Activated naive CD8-positive, alpha-beta T cell treated with anti-CD3 and anti-CD28 coated beads for 36 hours (primary cell): ENCODE measurements at regions not wholly inside any gene's neighbourhood (a gene's known extent, or its start where the extent isn't known, plus 50 kb on each side); places are given as distances from the start of the nearest gene placed in this dataset.

Source experiments
- DNase-seq: peaks from one replicate; pipeline ENCODE4 v3.0.0; 2021
- H3K27ac Mint-ChIP-seq: one replicate; pipeline ENCODE4 v1.8.0; 2022; ENCODE audit warnings: mild to moderate bottlenecking, moderate library complexity, mixed read lengths
- H3K27me3 Mint-ChIP-seq: one replicate; pipeline ENCODE4 v1.8.0; 2022; ENCODE audit warnings: mild to moderate bottlenecking, mixed read lengths
- H3K36me3 Mint-ChIP-seq: one replicate; pipeline ENCODE4 v1.8.0; 2021; ENCODE audit warnings: mild to moderate bottlenecking, mixed read lengths
- H3K4me1 Mint-ChIP-seq: one replicate; pipeline ENCODE4 v1.8.0; 2021; ENCODE audit warnings: mixed read lengths
- H3K4me3 Mint-ChIP-seq: one replicate; pipeline ENCODE4 v1.8.0; 2022; ENCODE audit warnings: mild to moderate bottlenecking, moderate library complexity, mixed read lengths
- H3K9me3 Mint-ChIP-seq: one replicate; pipeline ENCODE4 v1.8.0; 2022; ENCODE audit warnings: mixed read lengths

DNA sequence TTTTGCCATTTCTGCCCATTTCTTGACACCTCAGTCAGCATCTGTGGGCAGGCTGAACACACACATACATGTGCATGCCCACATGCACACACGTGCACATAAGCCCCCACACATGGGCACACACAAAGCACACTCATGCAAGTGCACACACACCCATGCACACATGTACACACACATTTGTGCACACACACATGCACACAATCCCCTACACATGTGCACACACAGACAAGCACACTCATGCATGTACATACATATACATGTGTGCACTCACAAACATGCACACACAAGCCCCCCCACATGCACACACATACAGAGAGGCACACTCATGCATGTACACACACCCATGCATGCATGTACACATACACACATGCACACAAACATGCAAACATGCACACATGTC, 83.5 kb upstream of the ACTRT2 start:
- Mint-ChIP-seq H3K27me3 (no peaks in the 10 kb centered on the region), H3K36me3 (no peaks in the 10 kb centered on the region), H3K9me3 (peaks cover 6% of the 10 kb centered on the region), H3K4me1 (no peaks in the 10 kb centered on the region), H3K27ac (no peak overlapping the region), H3K4me3 (no peak overlapping the region)
- no peak for DNase-seq

DNA sequence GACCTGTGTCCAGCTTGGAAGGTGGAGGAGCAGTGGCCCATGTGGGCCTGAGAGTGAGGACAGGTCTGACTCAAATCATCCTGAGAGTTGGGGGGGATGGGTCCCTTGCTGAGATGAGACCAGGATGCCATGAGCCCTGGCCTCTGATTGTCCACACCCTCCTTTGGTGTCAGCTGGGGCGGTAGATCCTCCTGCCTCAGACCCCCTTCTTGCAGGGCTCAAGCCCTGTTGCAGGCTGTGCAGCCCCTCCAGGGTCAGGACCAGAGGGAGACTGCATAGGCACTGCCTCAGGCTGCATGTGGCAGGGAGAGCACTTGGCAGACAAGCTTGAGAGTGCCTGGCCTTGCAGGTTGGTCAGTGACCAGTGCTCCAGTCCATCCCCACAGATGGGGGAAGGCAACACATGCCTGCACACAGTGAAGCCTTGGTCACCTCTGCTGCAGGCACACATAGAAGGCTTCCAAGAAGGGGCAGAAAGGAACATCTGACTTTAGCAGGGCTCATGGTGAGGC, 82.2 kb upstream of the ACTRT2 start:
- DNase-seq = no peak
- no peaks in the 10 kb centered on the region for H3K36me3 Mint-ChIP-seq
- no peak overlapping the region for H3K4me3 Mint-ChIP-seq
- H3K27ac Mint-ChIP-seq = no peak overlapping the region
- peaks cover 6% of the 10 kb centered on the region for H3K9me3 Mint-ChIP-seq
- H3K27me3 Mint-ChIP-seq = no peaks in the 10 kb centered on the region
- no peaks in the 10 kb centered on the region for H3K4me1 Mint-ChIP-seq

- H3K4me1 Mint-ChIP-seq = no peaks in the 10 kb centered on the region
- no peak overlapping the region for H3K27ac Mint-ChIP-seq
- no peaks in the 10 kb centered on the region for H3K27me3 Mint-ChIP-seq
- H3K9me3 Mint-ChIP-seq = peaks cover 6% of the 10 kb centered on the region
- DNase-seq = no peak
- H3K36me3 Mint-ChIP-seq = no peaks in the 10 kb centered on the region
- H3K4me3 Mint-ChIP-seq = no peak overlapping the region
Measured at GRCh38 chr1:2940178-2940577, 81.1 kb upstream of the ACTRT2 start.

GRCh38 chr1:2941040-2941439, 80.2 kb upstream of the ACTRT2 start:
- DNase-seq = no peak
- H3K4me1 Mint-ChIP-seq = no peaks in the 10 kb centered on the region
- H3K9me3 Mint-ChIP-seq = peaks cover 6% of the 10 kb centered on the region
- H3K27ac Mint-ChIP-seq = no peak overlapping the region
- no peak overlapping the region for H3K4me3 Mint-ChIP-seq
- H3K36me3 Mint-ChIP-seq = no peaks in the 10 kb centered on the region
- H3K27me3 Mint-ChIP-seq = peaks cover under 1% of the 10 kb centered on the region

DNA sequence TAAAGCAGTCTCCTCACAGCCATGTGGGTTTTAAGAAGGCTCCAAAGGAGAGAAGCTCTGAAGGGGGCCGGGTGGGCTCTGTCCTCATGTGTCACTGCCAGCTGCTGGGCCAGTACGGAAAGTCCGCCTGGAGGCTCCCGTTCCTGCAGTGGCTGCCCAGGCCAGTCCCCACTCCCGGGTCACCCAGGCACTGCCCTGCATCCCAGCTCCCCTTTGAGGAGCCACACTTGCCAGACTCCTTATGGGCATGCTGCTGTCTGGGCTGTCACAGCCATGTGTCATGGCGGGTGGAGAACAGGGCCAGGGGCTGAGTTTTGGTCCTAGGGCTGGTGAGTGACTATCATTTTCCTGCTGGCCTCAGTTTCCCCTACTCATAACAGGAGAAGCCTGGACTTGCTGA, 79.4 kb upstream of the ACTRT2 start:
- peaks cover 6% of the 10 kb centered on the region for H3K9me3 Mint-ChIP-seq
- H3K27me3 Mint-ChIP-seq = peaks cover 8% of the 10 kb centered on the region

DNA sequence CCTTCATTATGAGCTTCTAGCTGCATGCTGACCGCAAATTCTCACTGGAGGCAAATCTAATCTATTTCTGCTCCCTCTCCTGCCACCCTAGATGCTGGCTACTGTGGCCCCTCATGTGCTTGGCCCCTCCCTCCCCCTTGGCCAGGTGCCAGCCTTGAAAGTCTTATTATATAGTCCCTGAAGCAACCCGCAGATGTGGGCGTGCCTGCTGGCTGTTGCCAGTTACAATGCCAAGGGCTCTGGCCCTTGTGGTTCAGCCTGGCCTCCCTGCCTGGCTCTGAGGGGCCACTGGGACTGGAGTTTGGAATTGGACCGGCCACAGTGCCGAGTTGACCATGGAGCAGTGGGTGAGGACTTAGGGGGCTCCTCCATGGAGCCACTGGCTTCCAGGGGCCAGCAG, 78.9 kb upstream of the ACTRT2 start:
- Mint-ChIP-seq H3K4me3 (no peak overlapping the region), H3K36me3 (no peaks in the 10 kb centered on the region), H3K27me3 (peaks cover 11% of the 10 kb centered on the region), H3K4me1 (no peaks in the 10 kb centered on the region), H3K9me3 (peaks cover 6% of the 10 kb centered on the region), H3K27ac (no peak overlapping the region)
- DNase-seq = no peak

More for the DNA sequence above, 79.4 kb upstream of the ACTRT2 start:
- Mint-ChIP-seq H3K36me3 (no peaks in the 10 kb centered on the region), H3K4me3 (no peak overlapping the region), H3K4me1 (no peaks in the 10 kb centered on the region), H3K27ac (no peak overlapping the region)
- DNase-seq = no peak

GRCh38 chr1:2943686-2944260, 77.5 kb upstream of the ACTRT2 start:
- Mint-ChIP-seq H3K4me1 (no peaks in the 10 kb centered on the region), H3K27me3 (peaks cover 11% of the 10 kb centered on the region), H3K4me3 (no peak overlapping the region), H3K27ac (no peak overlapping the region), H3K9me3 (peaks cover 6% of the 10 kb centered on the region), H3K36me3 (no peaks in the 10 kb centered on the region)
- no peak for DNase-seq

DNA sequence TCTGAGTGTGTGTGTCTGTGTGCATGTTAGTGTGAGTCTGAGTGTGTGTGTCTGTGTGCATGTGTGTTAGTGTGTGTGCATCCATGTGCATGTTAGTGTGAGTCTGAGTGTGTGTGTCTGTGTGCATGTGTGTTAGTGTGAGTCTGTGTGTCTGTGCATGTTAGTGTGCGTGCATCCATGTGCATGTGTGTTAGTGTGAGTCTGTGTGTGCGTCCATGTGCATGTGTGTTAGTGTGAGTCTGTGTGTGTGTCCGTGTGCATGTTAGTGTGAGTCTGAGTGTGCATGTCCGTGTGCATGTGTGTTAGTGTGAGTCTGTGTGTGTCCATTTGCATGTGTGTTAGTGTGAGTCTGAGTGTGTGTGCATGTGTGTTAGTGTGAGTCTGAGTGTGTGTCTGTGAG, 76.6 kb upstream of the ACTRT2 start:
- Mint-ChIP-seq H3K27ac (no peak overlapping the region), H3K27me3 (peaks cover 11% of the 10 kb centered on the region), H3K4me1 (no peaks in the 10 kb centered on the region), H3K36me3 (no peaks in the 10 kb centered on the region), H3K9me3 (peaks cover 6% of the 10 kb centered on the region), H3K4me3 (no peak overlapping the region)
- DNase-seq = no peak

DNA sequence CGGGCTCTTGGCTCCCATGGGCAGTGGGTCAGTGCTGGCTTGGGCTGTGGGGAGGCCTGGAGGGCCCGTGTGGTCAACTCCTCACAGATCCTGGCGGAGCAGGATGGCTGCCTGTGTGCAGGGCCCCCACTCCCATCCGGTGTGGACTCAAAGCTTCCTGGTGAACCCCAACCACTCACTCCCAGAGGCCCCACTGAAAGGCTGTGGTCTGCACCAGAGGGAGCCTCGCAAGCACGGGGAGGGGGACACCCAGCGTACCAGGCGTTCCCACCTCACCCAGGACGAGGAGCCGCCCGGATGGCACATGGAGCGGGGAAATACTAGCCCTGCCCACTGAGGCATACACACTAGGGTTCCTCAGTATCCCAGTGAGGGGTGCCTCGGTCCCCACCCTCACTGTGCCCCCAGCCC, 75.4 kb upstream of the ACTRT2 start:
- no peak overlapping the region for H3K27ac Mint-ChIP-seq
- no peak overlapping the region for H3K4me3 Mint-ChIP-seq
- DNase-seq = no peak
- peaks cover 4% of the 10 kb centered on the region for H3K9me3 Mint-ChIP-seq
- peaks cover 11% of the 10 kb centered on the region for H3K27me3 Mint-ChIP-seq
- H3K4me1 Mint-ChIP-seq = no peaks in the 10 kb centered on the region
- no peaks in the 10 kb centered on the region for H3K36me3 Mint-ChIP-seq

DNA sequence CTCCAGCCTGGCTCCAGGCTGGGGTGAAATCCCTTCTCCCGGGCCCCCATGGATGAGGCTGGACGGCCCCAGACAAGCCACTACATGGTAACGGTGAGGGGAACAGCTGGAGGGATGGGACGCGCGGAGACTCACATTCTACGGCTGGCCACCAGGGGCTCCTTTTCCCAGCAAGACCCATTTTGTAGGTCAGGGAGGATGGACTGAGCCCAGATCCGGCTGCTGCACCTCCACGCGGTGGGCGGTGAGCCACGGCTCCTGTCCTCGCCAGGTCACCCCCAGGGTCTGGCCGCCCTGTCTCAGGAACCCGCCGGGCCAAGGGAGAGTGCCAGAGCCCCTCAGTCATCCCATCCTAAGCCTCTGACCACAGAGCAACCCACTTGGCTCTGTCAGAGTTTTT, 75.0 kb upstream of the ACTRT2 start:
- H3K36me3 Mint-ChIP-seq = no peaks in the 10 kb centered on the region
- no peaks in the 10 kb centered on the region for H3K4me1 Mint-ChIP-seq
- H3K4me3 Mint-ChIP-seq = no peak overlapping the region
- no peak overlapping the region for H3K27ac Mint-ChIP-seq
- H3K9me3 Mint-ChIP-seq = peaks cover 3% of the 10 kb centered on the region
- DNase-seq = no peak
- peaks cover 11% of the 10 kb centered on the region for H3K27me3 Mint-ChIP-seq

- Mint-ChIP-seq H3K36me3 (no peaks in the 10 kb centered on the region), H3K9me3 (no peaks in the 10 kb centered on the region), H3K27ac (no peak overlapping the region), H3K4me3 (no peak overlapping the region), H3K27me3 (peaks cover 11% of the 10 kb centered on the region), H3K4me1 (no peaks in the 10 kb centered on the region)
- no peak for DNase-seq
Measured at GRCh38 chr1:2946999-2947690, 74.1 kb upstream of the ACTRT2 start.

GRCh38 chr1:2948001-2948750, 73.1 kb upstream of the ACTRT2 start:
- Mint-ChIP-seq H3K4me3 (no peak overlapping the region), H3K27ac (no peak overlapping the region), H3K4me1 (no peaks in the 10 kb centered on the region)

DNA sequence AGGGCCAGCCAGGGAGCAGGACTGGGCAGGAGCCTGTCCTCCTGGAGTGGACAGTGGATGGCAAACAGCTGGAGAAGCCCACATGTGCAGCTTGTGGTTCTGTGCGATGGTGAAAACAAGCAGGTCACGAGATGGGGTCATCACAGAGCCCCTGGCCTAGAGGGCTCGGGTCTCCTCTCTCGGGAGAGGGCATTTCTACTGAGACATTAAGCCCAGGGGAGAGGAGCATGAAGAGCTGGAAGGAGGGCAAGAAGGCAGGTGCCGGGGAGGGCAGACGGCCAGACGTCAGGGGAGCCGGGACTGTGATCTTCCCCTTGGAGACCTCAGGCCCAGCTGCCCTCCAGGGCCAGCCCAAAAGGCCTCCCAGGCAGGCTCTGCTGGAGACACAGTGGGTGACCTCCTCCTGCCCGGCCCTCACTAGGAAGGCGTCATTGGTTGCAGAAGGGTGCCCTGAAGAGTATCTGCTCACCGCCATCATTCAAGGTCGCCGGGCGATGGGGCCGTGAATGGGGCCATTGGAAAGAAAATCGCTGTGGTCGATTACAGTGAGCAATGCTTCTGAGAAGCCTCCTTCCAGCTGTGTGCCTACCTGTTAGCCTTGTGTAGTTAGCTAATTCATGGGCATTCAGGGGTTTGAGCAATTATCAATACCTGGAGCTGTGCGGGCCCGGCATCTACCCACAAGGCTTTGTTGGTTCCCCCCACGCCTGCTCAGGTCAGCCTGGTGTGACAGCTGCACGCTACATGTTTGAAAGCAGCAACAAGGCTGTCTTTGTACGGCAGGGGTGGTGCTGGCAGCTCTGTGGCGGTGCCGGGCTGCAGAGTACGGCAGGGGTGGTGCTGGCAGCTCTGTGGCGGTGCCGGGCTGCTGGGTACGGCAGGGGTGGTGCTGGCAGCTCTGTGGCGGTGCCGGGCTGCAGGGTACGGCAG, 72.3 kb upstream of the ACTRT2 start:
- Mint-ChIP-seq H3K27me3 (peaks cover 11% of the 10 kb centered on the region), H3K36me3 (no peaks in the 10 kb centered on the region), H3K4me3 (no peak overlapping the region), H3K27ac (no peak overlapping the region), H3K4me1 (no peaks in the 10 kb centered on the region), H3K9me3 (peaks cover 10% of the 10 kb centered on the region)
- DNase-seq = no peak

More at GRCh38 chr1:2948001-2948750, 73.1 kb upstream of the ACTRT2 start:
- Mint-ChIP-seq H3K27me3 (peaks cover 11% of the 10 kb centered on the region), H3K9me3 (peaks cover 4% of the 10 kb centered on the region), H3K36me3 (no peaks in the 10 kb centered on the region)
- no peak for DNase-seq

DNA sequence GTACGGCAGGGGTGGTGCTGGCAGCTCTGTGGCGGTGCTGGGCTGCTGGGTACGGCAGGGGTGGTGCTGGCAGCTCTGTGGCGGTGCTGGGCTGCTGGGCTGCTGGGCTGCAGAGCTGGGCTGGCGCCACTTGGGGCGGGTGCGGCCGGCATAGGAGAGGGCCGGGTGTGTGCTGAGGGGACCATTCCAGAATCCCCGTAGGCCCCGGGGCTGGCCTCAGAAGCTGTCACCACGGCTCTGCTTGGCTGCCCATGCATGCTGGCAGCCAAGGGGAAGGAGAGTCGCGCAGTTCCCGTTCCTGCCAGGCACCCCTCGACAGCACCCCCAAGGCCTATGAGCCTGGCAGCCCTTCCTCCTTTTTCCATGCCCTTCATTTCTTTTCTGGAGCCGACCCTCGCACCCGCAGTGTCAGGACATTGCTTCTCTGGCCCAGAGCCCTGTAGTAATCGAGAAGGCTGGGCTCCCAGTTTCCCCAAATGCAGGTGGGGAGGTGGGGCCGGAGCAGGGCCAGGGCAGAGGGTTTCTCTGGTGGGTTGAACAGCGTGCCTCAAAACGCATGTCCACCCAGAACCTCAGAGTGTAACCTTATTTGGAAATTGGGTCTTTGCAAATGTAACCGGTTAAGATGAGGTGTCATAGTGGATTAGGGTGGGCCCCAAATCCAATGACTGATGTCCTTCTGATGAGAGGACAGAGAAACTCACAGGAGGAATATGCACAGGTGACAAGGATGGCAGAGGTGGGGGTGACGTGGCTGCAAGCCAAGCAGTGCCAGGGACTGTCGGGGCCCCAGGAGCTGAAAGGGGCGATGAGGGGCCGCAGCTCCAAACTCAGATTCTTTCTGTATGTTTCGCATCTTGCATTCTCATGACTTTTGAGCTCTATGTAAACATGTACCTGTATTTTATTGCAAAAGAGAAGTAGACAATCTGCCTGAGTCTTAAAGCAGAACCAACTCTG, 71.0 kb upstream of the ACTRT2 start:
- DNase-seq = no peak
- Mint-ChIP-seq H3K36me3 (peaks cover 4% of the 10 kb centered on the region), H3K27ac (no peak overlapping the region), H3K27me3 (peaks cover 11% of the 10 kb centered on the region), H3K4me1 (no peaks in the 10 kb centered on the region), H3K4me3 (no peak overlapping the region), H3K9me3 (peaks cover 21% of the 10 kb centered on the region)
